CD4-positive, alpha-beta T cell treated with Interleukin-2 at 100 ng/mL for 4 hours (primary cell): ENCODE measurements at regions not wholly inside any gene's neighbourhood (a gene's known extent, or its start where the extent isn't known, plus 50 kb on each side); places are given as distances from the start of the nearest gene placed in this dataset.
"Not testable (repeated sequence)": the region's sequence is repeated elsewhere in the genome, so short reads cannot be mapped to it uniquely, and the experiment has no call there.

Experiments used
- DNase-seq: peaks from one replicate; pipeline ENCODE4 v3.0.0-alpha.2; 2020; ENCODE audit warnings: low spot score

DNA sequence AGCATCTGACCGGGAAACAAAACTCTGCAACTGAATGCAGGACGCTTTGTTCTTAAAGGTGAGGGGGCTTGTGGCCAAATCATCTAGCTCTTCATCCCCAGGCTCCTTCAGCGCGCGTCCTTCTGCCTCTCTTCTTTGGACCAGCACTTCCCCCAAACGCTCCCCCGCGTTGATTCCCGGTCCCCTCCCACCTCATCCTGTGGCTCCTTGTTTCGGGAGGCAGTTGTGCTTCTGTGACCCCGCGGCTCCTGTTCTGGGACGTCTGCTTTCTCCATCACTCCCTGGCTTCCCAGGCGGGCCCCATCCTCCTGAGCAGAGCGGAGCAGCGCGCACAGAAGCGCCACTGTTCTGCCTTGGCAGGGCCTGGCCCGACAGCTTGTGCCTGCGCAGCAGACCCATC, 109.7 kb upstream of the ZNG1E start:
- DNase-seq: not testable (repeated sequence)

DNA sequence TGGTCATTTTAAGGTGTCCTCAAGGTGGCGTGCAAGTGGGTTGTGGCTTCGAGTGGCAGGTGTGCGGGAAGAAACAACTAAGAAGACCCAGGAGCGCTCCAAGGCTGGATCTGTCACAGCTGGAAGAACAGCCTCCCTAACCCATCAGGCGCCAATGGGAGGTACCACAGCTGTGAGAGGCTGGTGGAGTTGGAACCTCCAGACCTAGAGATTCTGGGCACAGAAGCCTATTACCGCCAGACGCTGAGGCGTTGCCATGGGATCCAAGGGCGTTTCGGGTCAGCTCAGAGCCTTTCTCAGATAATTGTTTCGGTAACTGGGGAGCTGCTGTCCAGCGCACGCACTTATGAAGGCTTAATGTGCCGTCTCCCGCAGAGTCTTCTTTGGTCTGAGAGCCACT, 156.7 kb upstream of the ZNG1E start:
- DNase-seq: not testable (repeated sequence)

DNA sequence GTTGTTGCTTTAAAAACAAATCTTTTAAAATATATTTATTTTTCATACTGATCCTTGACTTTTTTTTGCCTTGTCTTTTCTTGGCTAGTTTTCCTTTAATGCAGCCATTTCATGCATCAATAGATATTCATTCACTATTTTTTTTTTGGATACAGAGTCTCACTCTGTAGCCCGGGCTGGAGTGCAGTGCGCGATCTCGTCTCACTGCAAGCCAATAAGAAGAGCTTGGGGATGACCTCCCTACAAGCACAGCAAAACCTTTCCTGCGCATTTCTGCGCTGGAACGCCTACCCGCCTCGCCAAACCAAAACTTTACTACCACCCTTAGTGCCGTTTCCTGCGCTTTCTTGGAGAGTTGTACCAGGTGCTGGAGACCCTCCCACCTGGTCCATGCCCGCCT, 161.3 kb upstream of the ZNG1E start:
- DNase-seq: not testable (repeated sequence)

DNA sequence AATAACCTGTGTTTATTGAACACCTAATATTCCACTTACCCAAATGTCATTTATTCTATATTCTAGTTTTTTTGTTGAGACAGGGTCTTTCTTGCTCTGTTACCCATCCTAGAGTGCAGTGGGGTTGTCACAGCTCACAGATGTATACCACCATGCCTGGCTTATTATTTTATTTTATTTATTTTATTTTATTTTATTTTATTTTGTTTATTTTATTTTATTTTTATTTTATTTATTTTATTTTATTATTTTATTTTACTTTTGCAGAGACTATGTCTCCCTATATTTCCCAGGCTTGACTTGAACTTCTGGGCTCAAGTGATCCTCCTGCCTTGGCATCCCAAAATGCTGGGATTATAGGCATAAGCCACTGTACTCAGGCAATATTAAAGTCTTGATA, 167.8 kb upstream of the ZNG1E start:
- not testable (repeated sequence) for DNase-seq

DNA sequence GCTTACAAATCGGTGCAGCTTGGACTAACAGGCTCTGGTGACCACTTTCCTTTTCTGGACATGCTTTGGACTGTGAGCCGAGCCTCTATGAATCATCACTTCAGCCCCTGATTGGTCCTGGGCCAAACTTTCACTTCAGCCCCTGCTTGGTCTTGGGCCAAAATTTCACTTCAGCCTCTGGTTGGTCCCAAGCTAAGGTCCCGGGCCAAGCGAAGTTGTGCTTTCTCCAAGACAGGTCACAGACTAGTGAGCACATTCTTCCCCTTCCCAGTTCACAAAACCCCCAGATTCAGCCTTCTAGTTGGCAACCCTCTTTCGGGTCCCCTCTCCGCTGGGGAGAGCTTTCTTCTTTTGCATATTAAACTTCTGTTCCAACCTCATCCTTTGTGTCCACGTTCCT, 171.0 kb upstream of the ZNG1E start:
- not testable (repeated sequence) for DNase-seq

DNA sequence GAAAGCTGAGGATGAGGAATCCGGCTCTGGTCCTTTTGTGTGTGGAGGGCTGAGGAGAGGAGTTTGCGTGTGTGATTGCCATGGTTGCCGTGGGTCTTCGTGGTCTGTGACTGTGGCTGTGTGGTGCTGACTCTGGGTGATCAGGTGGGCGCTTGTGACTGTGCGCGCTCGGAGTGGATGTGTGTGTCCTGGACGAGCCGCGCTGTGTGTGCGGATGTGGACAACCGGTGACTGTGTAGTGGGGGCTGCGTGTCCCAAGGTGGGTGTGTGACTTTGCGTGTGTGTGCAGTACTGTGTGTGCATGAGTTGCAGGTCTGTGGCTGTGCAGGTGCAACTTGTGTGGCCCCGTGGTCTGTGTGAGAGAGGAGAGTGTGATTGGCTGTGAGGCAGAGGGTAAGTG, 172.0 kb upstream of the ZNG1E start:
- DNase-seq: not testable (repeated sequence)

DNA sequence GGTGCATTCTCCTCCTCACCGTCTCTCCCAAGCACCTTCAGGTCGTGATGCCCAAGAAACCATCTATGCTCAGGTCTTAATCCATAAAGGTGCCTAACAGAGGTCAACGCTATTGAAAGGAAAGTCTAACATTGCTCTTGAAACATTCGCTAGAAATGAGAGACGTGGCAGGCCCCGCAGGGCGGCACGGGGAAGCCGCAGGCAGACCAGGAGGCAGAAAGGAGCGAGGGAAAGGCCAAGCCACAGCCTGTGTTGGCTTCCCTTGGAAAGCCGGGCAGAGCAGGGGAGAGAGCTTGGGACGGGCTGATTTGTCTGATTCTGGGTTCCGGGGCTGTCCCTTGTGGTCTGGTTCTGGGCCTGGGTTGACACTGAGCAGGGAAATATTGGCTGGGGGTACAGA, 192.8 kb upstream of the ZNG1E start:
- not testable (repeated sequence) for DNase-seq

DNA sequence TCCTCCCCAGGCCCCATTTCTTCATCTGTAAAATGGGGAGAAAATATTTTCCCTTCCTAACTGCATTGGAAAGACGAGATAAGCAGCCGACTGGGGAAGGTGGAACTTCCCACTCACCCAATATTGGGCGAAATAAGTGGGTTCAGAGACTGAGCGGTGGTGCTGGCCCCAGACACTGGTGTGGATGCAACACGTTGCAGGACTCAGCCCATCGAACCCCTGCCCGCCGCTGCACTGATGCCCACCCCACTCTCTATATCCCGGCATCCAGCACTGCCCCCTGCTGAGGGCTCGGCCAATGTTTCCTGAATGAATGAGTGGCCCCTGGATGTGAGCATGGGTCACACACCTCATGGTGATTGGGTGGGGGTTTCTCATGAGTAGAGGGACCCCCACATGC, 194.4 kb upstream of the ZNG1E start:
- not testable (repeated sequence) for DNase-seq

DNA sequence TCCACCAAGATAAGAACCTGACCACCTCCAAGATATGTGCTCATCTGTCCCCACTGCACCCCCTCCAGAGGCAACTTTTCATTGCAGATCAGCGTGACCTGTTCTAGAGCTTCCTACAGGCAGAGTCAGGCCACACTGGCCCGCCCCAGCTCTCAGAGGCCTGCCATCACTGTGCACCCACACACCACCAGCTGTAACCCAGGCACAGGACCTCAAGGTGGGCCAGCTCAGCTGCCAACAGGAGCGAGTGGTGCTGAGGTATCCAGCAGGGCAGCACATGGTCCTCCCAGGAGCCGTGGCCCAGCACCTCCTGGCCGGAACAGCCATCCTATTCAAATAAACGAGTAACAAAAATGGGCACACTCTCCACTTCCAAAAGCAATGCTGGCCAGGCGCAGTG, 189.9 kb upstream of the FOXD4L5 start:
- not testable (repeated sequence) for DNase-seq

DNA sequence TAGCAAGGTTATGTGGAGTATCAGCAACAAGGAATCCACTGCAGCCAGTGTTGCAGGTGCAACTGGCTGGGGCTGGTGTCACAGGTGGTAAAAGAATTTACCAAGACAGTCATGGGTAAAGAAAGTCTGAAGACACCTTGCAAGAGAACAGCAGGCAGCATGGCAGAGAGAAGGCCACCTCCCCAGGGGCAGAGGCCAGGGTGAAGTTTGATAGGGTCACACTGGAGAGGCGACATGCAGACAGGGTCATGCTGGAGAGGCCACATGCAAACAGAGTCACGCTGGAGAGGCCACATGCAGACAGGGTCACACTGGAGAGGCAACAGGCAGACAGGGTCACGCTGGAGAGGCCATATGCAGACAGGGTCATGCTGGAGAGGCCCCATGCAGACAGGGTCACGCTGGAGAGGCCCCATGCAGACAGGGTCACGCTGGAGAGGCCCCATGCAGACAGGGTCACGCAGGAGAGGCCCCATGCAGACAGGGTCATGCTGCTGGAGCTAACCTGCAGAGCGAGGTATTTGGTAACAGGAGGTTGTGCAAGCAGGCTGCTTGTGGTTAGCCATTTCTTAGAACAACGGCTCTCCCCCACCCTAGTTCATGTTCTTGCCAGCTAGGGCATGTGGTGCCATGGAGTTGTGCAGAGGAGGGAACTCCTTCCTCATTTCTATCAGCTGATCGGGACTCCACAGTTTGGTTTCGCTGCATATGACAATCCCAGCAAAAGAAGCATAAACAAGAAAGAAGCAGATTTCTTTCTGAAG, 188.2 kb upstream of the FOXD4L5 start:
- not testable (repeated sequence) for DNase-seq

DNA sequence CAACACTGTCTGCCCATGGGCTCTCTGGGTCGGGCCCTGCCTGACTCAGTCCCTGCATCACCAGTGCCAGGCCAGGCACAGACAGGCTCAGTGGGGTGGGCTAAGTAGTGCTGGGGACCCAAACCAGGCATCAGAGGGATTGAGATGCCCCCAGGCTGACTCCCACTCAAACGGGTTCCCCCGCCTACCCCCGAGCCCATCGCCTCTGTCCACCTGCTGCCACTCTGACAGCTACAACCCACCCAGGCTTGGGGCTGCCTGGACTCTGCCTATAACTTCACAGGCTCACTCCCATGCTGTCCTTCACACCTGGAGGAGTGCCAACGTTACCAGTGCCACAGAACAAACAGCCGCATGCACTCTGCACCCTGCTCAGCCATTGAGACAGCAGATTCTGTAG, 186.1 kb upstream of the FOXD4L5 start:
- not testable (repeated sequence) for DNase-seq

DNA sequence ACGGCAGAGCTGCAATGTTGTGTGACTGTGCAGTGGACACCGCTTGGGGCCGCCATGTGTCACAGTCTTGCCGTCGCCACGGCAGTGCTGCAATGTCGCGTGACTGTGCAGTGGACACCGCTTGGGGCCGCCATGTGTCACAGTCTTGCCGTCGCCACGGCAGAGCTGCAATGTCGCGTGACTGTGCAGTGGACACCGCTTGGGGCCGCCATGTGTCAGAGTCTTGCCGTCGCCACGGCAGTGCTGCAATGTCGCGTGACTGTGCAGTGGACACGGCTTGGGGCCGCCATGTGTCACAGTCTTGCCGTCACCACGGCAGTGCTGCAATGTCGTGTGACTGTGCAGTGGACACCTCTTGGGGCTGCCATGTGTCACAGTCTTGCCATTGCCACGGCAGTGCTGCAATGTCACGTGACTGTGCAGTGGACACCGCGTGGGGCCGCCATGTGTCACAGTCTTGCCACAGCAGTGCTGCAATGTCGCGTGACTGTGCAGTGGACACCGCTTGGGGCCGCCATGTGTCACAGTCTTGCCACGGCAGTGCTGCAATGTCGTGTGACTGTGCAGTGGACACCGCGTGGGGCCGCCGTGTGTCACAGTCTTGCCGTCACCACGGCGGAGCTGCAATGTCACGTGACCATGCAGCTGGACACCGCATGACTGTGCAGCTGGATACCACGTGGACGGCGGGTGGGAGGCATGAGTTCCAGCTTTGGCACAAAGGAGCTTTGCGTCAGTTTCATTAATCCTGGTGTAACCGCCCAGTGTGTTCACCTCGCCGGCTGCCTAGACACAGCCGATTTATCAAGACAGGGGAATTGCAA, 182.1 kb upstream of the FOXD4L5 start:
- not testable (repeated sequence) for DNase-seq

DNA sequence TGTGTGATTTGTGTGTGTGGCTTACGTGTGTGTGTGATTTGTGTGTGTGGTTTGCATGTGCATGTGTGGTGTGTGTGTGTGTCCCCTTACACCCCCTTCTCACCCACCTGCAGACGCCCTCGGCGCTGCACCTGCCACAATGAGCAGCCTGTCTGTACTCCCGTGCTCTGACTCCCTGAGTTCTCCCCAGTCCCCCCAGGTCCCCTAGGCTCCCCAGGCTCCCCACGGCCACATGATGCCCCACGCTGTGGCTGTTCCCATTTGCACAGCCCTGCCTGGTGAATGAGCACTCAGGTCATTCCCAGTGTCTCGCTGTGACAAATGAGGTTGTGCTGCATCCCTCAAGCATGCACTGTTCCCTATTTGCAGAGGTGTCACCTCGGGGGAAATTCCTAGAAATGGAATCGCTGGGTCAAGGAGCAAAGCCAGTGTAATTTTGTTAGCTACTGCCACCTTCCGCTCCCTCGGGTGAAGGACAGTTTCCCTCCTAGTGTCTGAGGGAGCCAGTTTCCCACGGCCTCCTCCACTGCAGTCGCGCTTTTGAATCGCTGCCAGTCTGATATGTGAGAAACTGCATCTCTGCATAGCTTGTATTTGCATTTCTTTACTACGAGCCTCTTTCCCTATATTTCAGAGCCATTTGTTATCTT, 180.4 kb upstream of the FOXD4L5 start:
- DNase-seq: not testable (repeated sequence)

DNA sequence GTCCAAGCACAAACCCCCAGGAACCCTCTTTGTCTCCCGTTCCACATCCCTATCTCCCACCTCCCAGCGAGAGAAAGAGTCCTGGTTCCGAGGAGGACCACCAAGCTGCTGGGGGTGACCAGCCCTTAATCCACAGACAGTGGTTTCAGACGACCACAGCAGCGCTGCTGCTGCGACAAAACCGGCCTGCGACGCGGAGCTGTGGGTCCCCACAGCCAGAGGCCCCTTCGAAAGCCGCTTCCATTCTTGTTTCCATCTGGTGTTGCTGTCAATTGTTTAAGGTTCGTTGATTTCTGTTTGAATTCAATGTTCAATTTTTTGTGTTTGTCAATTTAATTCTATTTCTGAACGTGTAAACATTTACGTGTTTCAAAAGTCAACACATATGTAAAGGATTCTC, 177.5 kb upstream of the FOXD4L5 start:
- not testable (repeated sequence) for DNase-seq

DNA sequence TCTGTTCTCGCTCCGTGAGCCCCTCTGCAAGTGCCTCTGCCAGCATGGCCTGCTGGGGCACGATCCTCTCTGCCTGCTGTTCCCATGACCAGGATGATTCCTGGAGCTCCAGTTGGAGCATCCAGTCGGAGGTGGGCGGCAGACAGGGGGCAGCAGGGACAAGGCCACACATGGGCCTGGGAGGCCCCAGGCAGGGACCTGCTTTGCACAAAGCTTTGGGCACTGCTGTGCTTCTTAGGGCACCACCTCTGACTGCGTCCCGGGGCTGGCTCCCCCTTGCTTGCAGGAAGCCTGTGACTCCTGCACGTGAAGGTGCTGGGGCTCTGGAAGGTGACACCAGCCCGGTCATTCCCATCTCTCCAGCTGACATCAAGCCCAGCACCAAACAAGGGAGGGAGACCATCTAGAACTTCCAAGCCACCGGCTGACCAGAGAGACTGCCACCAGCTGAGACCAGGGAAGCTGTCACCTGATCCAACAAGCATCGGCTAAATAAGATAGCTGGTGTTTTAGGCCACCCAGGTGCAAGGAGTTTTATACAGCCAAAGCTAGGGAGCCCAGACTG, 174.8 kb upstream of the FOXD4L5 start:
- no peak for DNase-seq

DNA sequence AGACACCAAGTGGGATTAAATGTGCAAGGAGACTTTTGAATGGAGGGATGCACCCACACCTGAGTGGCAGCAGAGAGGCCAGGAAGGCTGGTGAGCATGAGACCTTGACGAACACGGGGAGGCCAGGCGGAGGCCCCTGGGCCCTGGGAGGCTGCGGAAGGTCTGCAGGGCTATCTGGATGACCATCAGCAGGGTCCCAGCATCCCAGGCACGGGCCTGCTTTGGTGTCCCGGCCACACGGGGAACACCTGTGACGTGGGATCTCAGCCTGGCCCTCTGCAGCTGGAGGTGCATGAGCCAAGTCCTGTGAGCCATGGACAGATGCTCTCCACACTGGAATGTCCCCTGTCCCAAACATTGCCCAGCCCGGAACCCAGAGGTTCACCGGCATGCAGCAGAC, 174.0 kb upstream of the FOXD4L5 start:
- no peak for DNase-seq

DNA sequence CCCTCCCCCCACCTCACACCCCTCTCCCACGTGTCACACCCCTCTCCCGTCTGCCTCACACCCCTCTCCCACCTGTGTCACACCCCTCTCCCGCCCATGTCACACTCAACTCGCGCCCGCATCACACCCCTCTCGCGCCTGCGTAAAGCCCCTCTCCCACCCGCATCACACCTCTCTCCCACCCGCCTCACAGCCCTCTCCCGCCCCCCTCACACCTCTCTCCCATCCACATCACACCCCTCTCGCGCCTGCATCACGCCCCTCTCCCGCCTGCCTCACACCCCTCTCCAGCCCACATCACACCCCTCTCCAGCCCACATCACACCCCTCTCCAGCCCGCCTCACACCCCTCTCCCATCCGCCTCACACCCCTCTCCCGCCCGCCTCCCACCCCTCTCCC, 173.5 kb upstream of the FOXD4L5 start:
- no peak for DNase-seq

DNA sequence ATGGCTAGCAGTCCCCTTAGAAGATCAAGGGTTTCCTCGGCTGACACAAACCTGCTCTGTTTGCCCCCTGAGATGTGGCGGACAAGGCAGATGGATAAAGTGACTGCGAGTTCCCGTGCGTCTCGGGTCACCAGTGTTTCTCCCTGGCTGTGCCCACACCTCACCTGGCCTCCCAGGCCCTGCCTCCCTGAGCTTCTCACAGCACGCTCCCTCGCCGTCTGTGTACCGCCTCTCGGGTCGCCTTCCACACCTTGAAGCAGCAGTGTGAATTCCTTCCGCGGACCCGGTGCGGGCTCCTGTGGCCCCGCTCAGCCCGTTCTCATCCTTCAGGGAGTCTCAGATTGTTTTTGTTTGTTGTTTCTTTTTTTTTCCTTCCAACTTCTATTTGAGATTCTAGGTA, 172.0 kb upstream of the FOXD4L5 start:
- DNase-seq: not testable (repeated sequence)

DNA sequence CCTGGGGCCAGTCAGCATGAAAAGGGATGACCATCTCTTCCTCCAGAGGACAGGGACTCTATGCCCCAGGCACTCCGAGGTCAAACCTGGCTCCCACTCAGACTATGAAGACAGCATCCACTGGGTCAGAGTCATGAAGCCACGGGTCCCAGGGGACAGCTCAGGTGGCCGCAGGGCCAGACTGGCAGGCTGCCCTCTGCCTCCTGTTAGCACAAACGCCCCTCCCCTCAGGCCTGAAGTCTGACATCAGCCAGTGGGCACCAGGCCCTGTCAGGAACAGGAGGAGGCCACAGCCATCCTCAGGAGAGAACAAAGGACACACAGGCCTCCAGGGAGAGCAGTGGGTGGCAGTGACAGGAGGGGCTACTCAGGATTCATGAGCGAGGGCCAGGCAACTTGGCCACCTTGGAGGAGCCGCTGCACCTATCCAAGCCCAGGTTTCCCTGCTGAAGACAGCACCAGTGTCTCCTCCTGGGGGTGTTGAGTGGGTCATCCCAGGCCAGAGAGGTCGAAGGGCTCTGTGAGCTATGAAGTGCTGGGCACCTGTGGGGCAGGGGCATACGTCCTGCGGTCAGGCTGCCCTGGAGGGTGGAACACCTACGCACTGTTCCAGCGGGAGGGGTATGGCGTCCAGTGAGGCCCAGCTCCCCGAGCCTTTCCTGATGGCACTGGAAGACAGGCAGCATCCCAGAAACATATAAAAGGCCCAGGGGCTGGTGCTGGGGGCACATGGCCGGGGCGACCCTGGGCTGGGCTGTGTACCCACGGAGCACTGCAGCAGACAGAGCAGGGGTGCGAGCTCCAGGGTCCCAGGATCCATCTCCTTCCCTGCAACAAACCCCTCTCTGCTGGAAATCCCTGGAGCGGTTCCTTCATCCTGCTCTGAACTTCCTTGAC, 171.0 kb upstream of the FOXD4L5 start:
- not testable (repeated sequence) for DNase-seq

DNA sequence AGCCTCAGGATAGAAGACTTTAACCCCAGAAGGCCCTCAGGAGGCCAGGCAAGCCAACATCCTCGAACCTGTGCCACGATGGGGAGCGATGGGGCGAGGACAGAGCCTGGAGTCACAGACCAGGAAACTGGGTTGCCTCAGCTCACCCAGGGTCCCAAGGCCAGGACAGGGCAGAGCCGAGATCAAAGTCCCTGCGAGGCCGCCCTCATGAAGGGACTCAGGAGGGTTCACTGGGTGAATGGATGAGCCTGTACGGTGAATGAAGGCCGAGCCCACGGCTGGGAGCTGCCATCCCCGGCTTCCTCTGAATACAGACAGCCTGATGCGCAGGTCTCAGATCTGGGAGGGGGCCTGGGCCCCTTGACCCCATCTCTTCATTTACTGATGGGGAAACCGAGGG, 170.1 kb upstream of the FOXD4L5 start:
- not testable (repeated sequence) for DNase-seq

DNA sequence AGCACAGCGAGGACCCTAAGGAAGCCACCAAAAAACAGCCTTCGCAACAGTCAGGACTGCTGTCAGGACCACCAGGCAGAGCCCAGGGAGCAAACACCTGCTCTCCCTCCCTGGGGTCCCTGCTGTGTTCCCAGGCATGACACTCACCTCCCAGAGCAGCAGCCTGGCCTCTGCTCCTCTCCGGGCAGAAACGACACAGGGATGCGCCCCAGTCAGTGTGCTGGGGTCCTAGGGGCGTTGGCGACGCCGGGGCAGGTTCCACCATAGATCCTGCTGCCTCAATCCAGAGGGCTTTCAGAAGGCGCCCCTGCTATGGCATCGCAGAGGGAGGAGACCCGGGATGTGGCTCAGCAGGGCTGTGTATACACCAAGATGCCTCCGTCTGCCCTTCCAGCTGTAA, 169.7 kb upstream of the FOXD4L5 start:
- not testable (repeated sequence) for DNase-seq
